Ovary (tissue), 7 donors: ENCODE measurements at regions not wholly inside any gene's neighbourhood (a gene's known extent, or its start where the extent isn't known, plus 50 kb on each side); places are given as distances from the start of the nearest gene placed in this dataset.

Experiments used
- DNase-seq, 5 donors: peaks; one replicate each; pipeline ENCODE4 v3.0.0-alpha.2; 2019 to 2020
- H3K27ac ChIP-seq, 2 donors: fragments of 200-600 bp; one replicate each; pipeline versions ENCODE4 v1.5.1 to v1.8.0; 2019 to 2022
- H3K27me3 ChIP-seq: fragments of 200-600 bp; one replicate; pipeline ENCODE4 v1.8.0; 2022
- H3K36me3 ChIP-seq: fragments of 200-600 bp; sonication (generic); one replicate; pipeline ENCODE4 v1.5.1; 2019
- H3K4me1 ChIP-seq: one replicate; pipeline ENCODE4 v1.8.1; 2013; ENCODE audit warnings: mild to moderate bottlenecking, moderate library complexity; ENCODE audit not compliant: insufficient read depth
- H3K4me3 ChIP-seq: fragments of 200-600 bp; sonication (generic); one replicate; pipeline ENCODE4 v1.5.1; 2017
- H3K9me3 ChIP-seq, 2 donors: fragments of 200-600 bp in 1 of 2; sonication (generic) in 1 of 2; one replicate each; pipeline versions ENCODE4 v1.5.1 to v1.8.1; 2013 to 2019; ENCODE audit warnings: mild to moderate bottlenecking in 1 of 2, moderate library complexity in 1 of 2
- CTCF ChIP-seq, 3 donors: fragments of 450-650 bp in 2 of 3; fragments of 200-600 bp in 1 of 3; IDR thresholded peaks; one replicate each; pipeline versions ENCODE4 v1.5.1 to v1.8.0; 2016 to 2022; ENCODE audit warnings: antibody characterized with exemption in 3 of 3, mild to moderate bottlenecking in 1 of 3
- EP300 ChIP-seq: sonication (generic); formaldehyde crosslinking; IDR thresholded peaks from one replicate; pipeline ENCODE4 v1.6.1; 2017; ENCODE audit warnings: antibody characterized with exemption
- POLR2A ChIP-seq: fragments of 450-650 bp; IDR thresholded peaks from one replicate; pipeline ENCODE4 v1.6.1; 2017; ENCODE audit warnings: antibody characterized with exemption, mild to moderate bottlenecking, moderate library complexity
- WGBS, 3 donors: extraction: QIAGEN DNeasy Blood & Tissue Kit in 1 of 3; methylation state at CpG; one replicate each; pipeline versions ENCODE4 v1.1.5 to v1.1.7; 2013 to 2017; 5-methylcytosine and 5-hydroxymethylcytosine counted together
- intact Hi-C, 4 donors: fragments of 100-400 bp; cut with DNase I; formaldehyde crosslinking; loops; one replicate each; pipeline versions ENCODE4 v1.11.0 to v1.15.1; 2022 to 2023
- donor health status: DM: no; HTN: no; CAD: no; lungs with moderate emphysema.
- donor health status: DM: no; HTN: no; CAD: no.
- donor health status: Bipolar disorder and iron deficiency.
- donor health status: DM: no; HTN: no; CAD: no.
- donor health status: DM: yes; HTN: yes; CAD: no.

GRCh38 chr2:42949125-42949524 lies 156.7 kb upstream of the HAAO start:
- TF ChIP-seq POLR2A: no peak
- TF ChIP-seq CTCF (IDR thresholded peaks at IDR 0.05): no peak
- no peak for TF ChIP-seq EP300
- intact Hi-C loops: loop anchor here (5.0 to 10.0 kb wide), 4 partner anchors 278 to 536 kb away; partner anchors contain the start of gene ZFP36L2 (in 1 of the 4)

GRCh38 chr2:42947809-42948600 lies 155.6 kb upstream of the HAAO start:
- no peak for DNase-seq
- Histone ChIP-seq H3K4me3 (no peak overlapping the region), H3K4me1 (peaks cover 4% of the 10 kb centered on the region), H3K27ac (no peak overlapping the region), H3K36me3 (no peaks in the 10 kb centered on the region), H3K9me3 (no peaks in the 10 kb centered on the region), H3K27me3 (no peaks in the 10 kb centered on the region)
- intact Hi-C loops: loop anchor here (2.0 to 10.0 kb wide), 5 partner anchors 119 to 537 kb away; partner anchors contain the start of gene ZFP36L2 (in 1 of the 4)
- TF ChIP-seq EP300: no peak
- TF ChIP-seq CTCF (IDR thresholded peaks at IDR 0.05): no peak
- TF ChIP-seq POLR2A: no peak
- WGBS, 3 donors: 95 to 99% (median 96%) methylated on average over 2 of the region's 2 CpGs

More at GRCh38 chr2:42949125-42949524, 156.7 kb upstream of the HAAO start:
- no peak for DNase-seq
- Histone ChIP-seq H3K4me3 (no peak overlapping the region), H3K27ac (no peak overlapping the region), H3K27me3 (no peaks in the 10 kb centered on the region), H3K9me3 (no peaks in the 10 kb centered on the region), H3K4me1 (peaks cover 8% of the 10 kb centered on the region), H3K36me3 (no peaks in the 10 kb centered on the region)
- WGBS, 3 donors: 90 to 95% (median 93%) methylated on average over 6 of the region's 6 CpGs

GRCh38 chr2:42944779-42945415 lies 152.5 kb upstream of the HAAO start:
- Histone ChIP-seq H3K4me3 (no peak overlapping the region), H3K4me1 (peaks cover 18% of the 10 kb centered on the region), H3K36me3 (no peaks in the 10 kb centered on the region), H3K27ac (no peak overlapping the region), H3K9me3 (no peaks in the 10 kb centered on the region), H3K27me3 (no peaks in the 10 kb centered on the region)
- no peak for TF ChIP-seq CTCF (IDR thresholded peaks at IDR 0.05)
- TF ChIP-seq POLR2A: no peak
- TF ChIP-seq EP300: no peak
- intact Hi-C loops: loop anchor here (5.0 to 10.0 kb wide), 5 partner anchors 118 to 540 kb away; partner anchors contain the start of gene ZFP36L2 (in 1 of the 4)
- no peak for DNase-seq
- 89 to 95% (median 90%) methylated on average over 10 of the region's 10 CpGs for WGBS, 3 donors

- Histone ChIP-seq H3K4me3 (no peak overlapping the region), H3K36me3 (no peaks in the 10 kb centered on the region), H3K9me3 (no peaks in the 10 kb centered on the region), H3K27me3 (no peaks in the 10 kb centered on the region), H3K27ac (peak overlapping the region; percentile 25 to 72), H3K4me1 (peaks cover 22% of the 10 kb centered on the region)
- 93 to 97% (median 95%) methylated on average over 13 of the region's 13 CpGs for WGBS, 3 donors
- DNase-seq: no peak
- TF ChIP-seq POLR2A (no peak), CTCF (IDR thresholded peaks at IDR 0.05) (no peak), EP300 (no peak)
- intact Hi-C loops: loop anchor here in 3 of 4 donors (5.0 to 10.0 kb wide), 2 partner anchors 116 to 542 kb away; no protein-coding TSS in a partner anchor
Measured at GRCh38 chr2:42942990-42943493, 150.7 kb upstream of the HAAO start.
